Duodenal mucosa (tissue), 2 donors: ENCODE measurements at regions not wholly inside any gene's neighbourhood (a gene's known extent, or its start where the extent isn't known, plus 50 kb on each side); places are given as distances from the start of the nearest gene placed in this dataset.

Source experiments
- H3K27ac ChIP-seq: one replicate; pipeline ENCODE4 v1.7.0; 2013; ENCODE audit warnings: low read depth, low read length
- H3K27me3 ChIP-seq, 2 donors: one replicate each; pipeline ENCODE4 v1.7.0; 2013; ENCODE audit warnings: low read length in 2 of 2, control low read depth in 1 of 2; ENCODE audit not compliant: insufficient read depth in 2 of 2, control insufficient read depth in 1 of 2
- H3K36me3 ChIP-seq, 2 donors: one replicate each; pipeline ENCODE4 v1.7.0; 2013; ENCODE audit warnings: low read length in 2 of 2, control low read depth in 1 of 2; ENCODE audit not compliant: insufficient read depth in 2 of 2, control insufficient read depth in 1 of 2
- H3K4me1 ChIP-seq, 2 donors: one replicate each; pipeline ENCODE4 v1.7.0; 2013; ENCODE audit warnings: low read length in 2 of 2, control low read depth in 1 of 2; ENCODE audit not compliant: insufficient read depth in 2 of 2, control insufficient read depth in 1 of 2
- H3K4me3 ChIP-seq, 2 donors: one replicate each; pipeline ENCODE4 v1.7.0; 2013; ENCODE audit warnings: low read length in 2 of 2, low read depth in 1 of 2
- H3K9ac ChIP-seq, 2 donors: one replicate each; pipeline ENCODE4 v1.7.0; 2013; ENCODE audit warnings: low read length in 2 of 2, low read depth in 1 of 2
- H3K9me3 ChIP-seq, 2 donors: one replicate each; pipeline ENCODE4 v1.7.0; 2013; ENCODE audit warnings: low read length in 2 of 2, control low read depth in 1 of 2; ENCODE audit not compliant: control insufficient read depth in 1 of 2

DNA sequence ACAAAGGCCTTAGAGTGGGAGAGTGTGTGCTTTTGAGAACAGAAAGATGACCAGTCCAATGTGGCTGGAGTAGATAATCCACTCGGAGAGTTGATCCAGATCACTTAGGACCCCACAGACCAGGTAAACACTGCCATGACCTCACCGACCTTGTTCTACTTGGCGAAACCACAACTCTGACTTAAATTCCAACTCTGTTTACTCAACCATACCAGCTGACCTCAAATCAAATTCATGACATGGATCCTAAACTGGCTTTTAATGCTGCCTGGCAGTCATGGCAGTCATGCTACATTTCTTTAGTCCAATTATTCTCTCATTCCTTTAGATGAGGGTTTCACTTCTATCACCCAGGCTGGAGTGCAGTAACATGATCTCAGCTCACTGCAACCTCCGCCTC, 347.1 kb upstream of the FAM98A start:
- H3K36me3 ChIP-seq = no peaks in the 10 kb centered on the region
- H3K9me3 ChIP-seq = peaks cover 6 to 8% of the 10 kb centered on the region in 2 donors
- H3K27me3 ChIP-seq = no peaks in the 10 kb centered on the region
- H3K9ac ChIP-seq = no peak overlapping the region
- no peak overlapping the region for H3K4me3 ChIP-seq
- H3K4me1 ChIP-seq = no peaks in the 10 kb centered on the region
- H3K27ac ChIP-seq = no peak overlapping the region

GRCh38 chr2:33933203-33933602, 334.1 kb upstream of the FAM98A start:
- no peaks in the 10 kb centered on the region for H3K27me3 ChIP-seq
- H3K9me3 ChIP-seq = peaks cover 0 to 4% of the 10 kb centered on the region in 2 donors
- H3K36me3 ChIP-seq = no peaks in the 10 kb centered on the region
- H3K4me1 ChIP-seq = no peaks in the 10 kb centered on the region
- H3K27ac ChIP-seq = no peak overlapping the region
- H3K4me3 ChIP-seq = no peak overlapping the region
- H3K9ac ChIP-seq = no peak overlapping the region

DNA sequence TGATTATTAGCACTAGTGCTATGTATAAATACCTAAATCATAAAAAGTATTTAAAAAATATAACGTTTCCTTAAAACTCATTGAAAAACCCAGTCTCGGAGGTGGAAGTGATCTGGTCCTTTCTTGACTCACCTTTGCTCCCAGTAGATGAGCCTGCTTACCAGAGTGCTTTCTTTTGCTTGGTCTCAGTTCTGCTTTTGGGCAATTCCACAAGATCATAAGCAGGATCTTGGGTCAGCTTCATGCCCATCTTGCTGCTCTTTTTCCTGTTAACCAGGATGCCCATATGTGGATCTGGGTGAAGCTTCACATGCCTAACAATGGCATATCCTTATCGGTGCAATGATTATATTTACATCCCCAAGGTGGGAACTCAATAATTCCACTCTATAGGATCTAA, 332.1 kb upstream of the FAM98A start:
- Histone ChIP-seq H3K27ac (no peak overlapping the region), H3K4me3 (no peak overlapping the region), H3K36me3 (no peaks in the 10 kb centered on the region), H3K9me3 (peaks cover 0 to 8% of the 10 kb centered on the region in 2 donors), H3K4me1 (no peaks in the 10 kb centered on the region), H3K9ac (no peak overlapping the region), H3K27me3 (no peaks in the 10 kb centered on the region)

DNA sequence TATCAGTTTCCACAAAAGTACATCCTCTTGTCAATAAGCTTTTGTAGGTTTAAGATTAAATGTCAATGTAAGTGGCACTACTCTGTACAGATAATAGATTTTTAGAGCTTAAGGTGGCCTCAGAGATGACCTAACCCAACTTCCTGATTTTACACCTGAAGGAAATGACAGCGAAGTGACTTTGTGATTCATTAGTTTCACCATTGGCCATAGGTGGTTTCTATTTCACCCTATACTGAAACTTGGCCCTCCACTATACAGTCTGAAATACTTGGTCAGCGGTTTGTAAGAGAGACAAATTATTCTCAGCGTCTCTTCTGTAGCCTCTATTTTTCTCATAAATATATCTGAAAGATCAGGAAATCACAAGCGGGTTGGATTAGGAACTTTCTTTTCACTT, 330.4 kb upstream of the FAM98A start:
- Histone ChIP-seq H3K9ac (no peak overlapping the region), H3K27me3 (no peaks in the 10 kb centered on the region), H3K9me3 (peaks cover 0 to 8% of the 10 kb centered on the region in 2 donors), H3K27ac (no peak overlapping the region), H3K4me1 (no peaks in the 10 kb centered on the region), H3K4me3 (no peak overlapping the region), H3K36me3 (no peaks in the 10 kb centered on the region)

DNA sequence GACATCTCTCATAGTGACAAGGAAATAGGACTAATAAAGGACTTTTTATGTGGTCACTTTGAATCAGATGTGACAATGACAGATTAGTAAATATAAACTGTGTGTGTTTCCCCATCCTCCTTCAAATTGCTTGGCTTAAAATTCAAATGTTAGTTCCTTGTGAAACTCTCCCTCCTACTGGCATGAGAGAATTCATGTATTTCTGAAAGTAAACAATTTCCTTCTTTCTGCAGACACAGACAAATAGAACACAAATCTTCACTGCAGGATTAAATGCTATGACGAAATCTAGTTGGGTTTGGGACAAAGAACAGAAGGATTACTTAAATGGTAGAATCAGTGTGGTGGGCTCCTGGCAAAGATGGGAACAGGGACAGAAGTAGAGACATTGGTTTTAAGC, 328.7 kb upstream of the FAM98A start:
- H3K9ac ChIP-seq = no peak overlapping the region
- H3K36me3 ChIP-seq = no peaks in the 10 kb centered on the region
- peaks cover 0 to 8% of the 10 kb centered on the region in 2 donors for H3K9me3 ChIP-seq
- no peaks in the 10 kb centered on the region for H3K27me3 ChIP-seq
- H3K4me1 ChIP-seq = no peaks in the 10 kb centered on the region
- H3K27ac ChIP-seq = no peak overlapping the region
- H3K4me3 ChIP-seq = no peak overlapping the region

DNA sequence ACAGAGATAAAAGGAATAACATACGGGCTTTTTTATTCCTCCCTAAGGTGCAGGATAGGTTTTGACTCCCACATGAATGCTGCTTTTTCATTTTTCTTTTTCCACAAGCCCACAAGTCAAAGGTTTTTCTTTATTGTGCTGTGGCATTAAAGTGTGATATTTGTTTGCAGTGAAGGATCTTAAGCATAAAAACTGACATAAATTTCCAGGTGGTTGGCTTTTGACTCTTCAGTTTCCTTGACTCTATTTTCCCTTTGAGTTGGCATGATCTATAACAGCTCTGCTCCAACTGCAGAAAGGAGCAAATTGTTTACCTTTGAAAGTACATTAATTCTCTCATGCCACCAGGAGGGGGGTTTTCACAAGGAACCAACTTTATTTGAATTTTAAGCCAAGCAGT, 326.2 kb upstream of the FAM98A start:
- no peaks in the 10 kb centered on the region for H3K4me1 ChIP-seq
- no peaks in the 10 kb centered on the region for H3K36me3 ChIP-seq
- no peak overlapping the region for H3K27ac ChIP-seq
- peaks cover 0 to 4% of the 10 kb centered on the region in 2 donors for H3K9me3 ChIP-seq
- H3K9ac ChIP-seq = no peak overlapping the region
- no peak overlapping the region for H3K4me3 ChIP-seq
- no peaks in the 10 kb centered on the region for H3K27me3 ChIP-seq

DNA sequence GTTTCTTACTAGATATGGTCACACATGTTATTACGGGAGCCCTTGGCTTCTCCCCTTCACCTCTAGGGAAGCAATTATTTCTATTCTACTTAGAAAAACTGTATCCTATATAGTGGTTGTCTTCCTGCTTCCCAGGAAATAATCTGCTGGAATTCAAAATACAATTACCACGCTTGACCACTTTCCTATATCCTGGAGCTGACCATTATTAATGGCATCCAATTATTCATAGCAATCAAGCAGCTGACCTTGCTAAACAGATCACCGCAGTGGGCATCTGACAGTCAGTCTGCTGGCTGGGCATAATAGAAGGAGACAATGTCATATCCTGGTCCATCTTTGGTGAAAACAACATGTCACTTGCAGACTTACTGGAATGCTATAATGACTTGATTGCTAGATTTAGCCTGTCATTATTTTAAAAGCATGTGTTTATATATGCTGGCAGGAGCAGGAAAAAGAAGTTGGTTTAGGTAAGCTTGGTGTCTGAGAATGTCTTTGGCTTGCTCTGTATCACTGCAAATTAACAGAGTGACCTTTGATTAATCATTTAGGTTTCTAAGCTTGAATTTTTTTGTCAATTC, 325.6 kb upstream of the FAM98A start:
- Histone ChIP-seq H3K27me3 (no peaks in the 10 kb centered on the region), H3K27ac (no peak overlapping the region), H3K4me3 (no peak overlapping the region), H3K4me1 (no peaks in the 10 kb centered on the region), H3K9ac (no peak overlapping the region), H3K9me3 (peaks cover 0 to 4% of the 10 kb centered on the region in 2 donors), H3K36me3 (no peaks in the 10 kb centered on the region)

DNA sequence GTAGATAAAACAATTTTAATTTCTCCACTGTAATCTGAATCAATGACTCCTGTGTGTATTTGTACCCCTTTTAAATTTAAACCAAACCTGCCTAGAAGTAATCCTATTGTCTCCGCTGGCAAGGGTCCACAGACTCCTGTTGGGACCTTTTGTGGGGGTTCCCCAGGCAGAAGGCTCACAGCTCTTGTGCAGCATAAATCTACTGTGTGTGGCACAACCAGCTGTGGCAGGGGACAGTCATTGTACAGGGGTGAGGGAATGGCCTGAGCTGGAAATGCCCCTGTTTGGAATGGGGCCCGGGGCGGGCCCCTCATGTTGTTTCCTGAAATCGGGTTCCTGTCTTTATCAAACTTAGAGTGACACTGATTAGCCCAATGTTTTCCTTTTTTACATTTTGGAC, 318.2 kb upstream of the FAM98A start:
- no peaks in the 10 kb centered on the region for H3K36me3 ChIP-seq
- no peaks in the 10 kb centered on the region for H3K27me3 ChIP-seq
- no peak overlapping the region for H3K27ac ChIP-seq
- H3K4me3 ChIP-seq = no peak overlapping the region
- no peaks in the 10 kb centered on the region for H3K4me1 ChIP-seq
- no peak overlapping the region for H3K9ac ChIP-seq
- H3K9me3 ChIP-seq = peaks cover 11 to 21% of the 10 kb centered on the region in 2 donors

DNA sequence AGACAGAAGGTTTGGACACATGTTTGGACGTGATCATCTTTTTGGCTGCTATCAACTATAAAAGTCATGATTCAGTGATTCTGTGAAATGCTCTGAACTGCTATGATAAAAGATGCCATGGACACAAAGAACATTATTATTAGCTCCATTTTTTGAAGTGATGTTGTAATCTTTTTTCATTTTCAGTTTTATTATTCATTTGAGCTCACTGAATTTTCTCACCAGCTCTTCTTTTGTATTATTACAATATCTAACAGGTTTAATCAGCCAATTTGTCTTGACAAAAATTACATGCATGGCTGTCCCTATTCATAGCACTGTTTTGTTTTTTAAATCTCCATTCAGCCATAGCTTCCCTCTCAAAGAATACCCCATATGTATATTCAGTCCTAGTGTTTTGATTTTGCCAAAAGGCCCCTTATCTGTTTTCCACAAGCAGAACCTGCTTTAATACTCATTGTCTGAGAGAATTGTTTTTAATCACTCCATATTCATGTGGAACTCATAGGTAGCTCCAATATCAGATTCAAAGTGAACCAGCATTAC, 314.0 kb upstream of the FAM98A start:
- Histone ChIP-seq H3K9ac (no peak overlapping the region), H3K27me3 (no peaks in the 10 kb centered on the region), H3K9me3 (peaks cover 15 to 21% of the 10 kb centered on the region in 2 donors), H3K4me1 (no peaks in the 10 kb centered on the region), H3K4me3 (no peak overlapping the region), H3K27ac (no peak overlapping the region), H3K36me3 (no peaks in the 10 kb centered on the region)

GRCh38 chr2:33911327-33911726, 312.2 kb upstream of the FAM98A start:
- Histone ChIP-seq H3K36me3 (no peaks in the 10 kb centered on the region), H3K27me3 (no peaks in the 10 kb centered on the region), H3K9me3 (peaks cover 15 to 21% of the 10 kb centered on the region in 2 donors), H3K9ac (no peak overlapping the region), H3K27ac (no peak overlapping the region), H3K4me3 (no peak overlapping the region), H3K4me1 (no peaks in the 10 kb centered on the region)
